Fibroblast of pulmonary artery (primary cell): ENCODE measurements at regions not wholly inside any gene's neighbourhood (a gene's known extent, or its start where the extent isn't known, plus 50 kb on each side); places are given as distances from the start of the nearest gene placed in this dataset.

Source experiments
- DNase-seq: peaks from one replicate; pipeline ENCODE4 v3.0.0-alpha.2; 2010; ENCODE audit warnings: low read depth
- H3K4me3 ChIP-seq: replicated peaks from 2 replicates; pipeline ENCODE4 v1.5.1; 2011; ENCODE audit warnings: low read depth, mild to moderate bottlenecking, control low read depth, low read length, moderate library complexity
- CTCF ChIP-seq: IDR thresholded peaks from 2 replicates; pipeline ENCODE4 v1.5.1; 2011; ENCODE audit warnings: mild to moderate bottlenecking, control low read depth, low read length, inconsistent platforms; ENCODE audit errors: missing control alignments

- TF ChIP-seq CTCF = no peak
- DNase-seq = no peak
- no peak overlapping the region for H3K4me3 ChIP-seq
Measured at GRCh38 chr3:74442068-74442467, 172.4 kb downstream of the CNTN3 start.

DNA sequence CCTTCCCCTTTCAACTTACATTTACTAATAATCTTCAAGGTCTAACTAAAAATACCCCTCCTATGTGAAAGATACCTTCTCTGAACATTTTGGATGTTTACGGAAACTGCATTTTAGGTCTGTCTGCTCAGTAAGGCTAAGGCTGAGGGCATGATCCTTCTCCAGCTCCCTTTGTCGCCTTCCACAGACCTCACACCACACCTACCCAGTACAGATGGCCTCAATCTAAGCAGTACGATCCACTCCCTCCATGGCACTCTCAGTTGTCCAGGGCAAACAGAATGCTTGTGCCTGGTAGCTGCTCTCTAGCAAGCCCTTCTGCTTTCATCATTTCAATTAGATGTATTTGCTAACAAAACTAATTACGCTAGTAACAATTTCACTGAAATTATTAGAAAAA is 178.3 kb downstream of the CNTN3 start:
- DNase-seq = no peak
- no peak for TF ChIP-seq CTCF
- no peak overlapping the region for H3K4me3 ChIP-seq

- TF ChIP-seq CTCF = no peak
- DNase-seq = peak; percentile 10
- H3K4me3 ChIP-seq = no peak overlapping the region
Measured at GRCh38 chr3:74435631-74436030, 178.8 kb downstream of the CNTN3 start.

GRCh38 chr3:74434406-74434805 is 180.1 kb downstream of the CNTN3 start:
- no peak for TF ChIP-seq CTCF
- no peak for DNase-seq
- H3K4me3 ChIP-seq = no peak overlapping the region

- peak; percentile 66 for DNase-seq
- no peak overlapping the region for H3K4me3 ChIP-seq
- no peak for TF ChIP-seq CTCF
Measured at GRCh38 chr3:74426571-74426970, 187.9 kb downstream of the CNTN3 start.

DNA sequence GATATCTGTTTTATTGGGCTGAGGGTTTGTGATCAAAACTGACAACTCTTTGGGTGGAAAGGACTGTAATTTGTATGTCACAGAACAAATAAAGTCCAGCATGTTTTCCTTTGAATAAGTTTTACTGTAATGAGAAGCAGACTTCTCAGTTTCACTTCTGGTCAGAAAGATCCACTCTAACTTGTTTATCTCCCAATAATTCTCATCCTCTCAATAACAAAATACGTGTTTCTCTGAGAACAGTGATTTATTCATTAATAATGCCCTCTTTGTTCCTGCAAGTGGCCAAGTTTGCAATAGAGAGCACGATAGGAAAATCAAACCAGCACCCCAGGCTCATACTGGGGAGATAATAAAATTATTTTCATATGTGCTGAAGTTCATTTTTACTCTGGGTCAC is 190.6 kb downstream of the CNTN3 start:
- no peak for TF ChIP-seq CTCF
- no peak for DNase-seq
- H3K4me3 ChIP-seq = no peak overlapping the region

DNA sequence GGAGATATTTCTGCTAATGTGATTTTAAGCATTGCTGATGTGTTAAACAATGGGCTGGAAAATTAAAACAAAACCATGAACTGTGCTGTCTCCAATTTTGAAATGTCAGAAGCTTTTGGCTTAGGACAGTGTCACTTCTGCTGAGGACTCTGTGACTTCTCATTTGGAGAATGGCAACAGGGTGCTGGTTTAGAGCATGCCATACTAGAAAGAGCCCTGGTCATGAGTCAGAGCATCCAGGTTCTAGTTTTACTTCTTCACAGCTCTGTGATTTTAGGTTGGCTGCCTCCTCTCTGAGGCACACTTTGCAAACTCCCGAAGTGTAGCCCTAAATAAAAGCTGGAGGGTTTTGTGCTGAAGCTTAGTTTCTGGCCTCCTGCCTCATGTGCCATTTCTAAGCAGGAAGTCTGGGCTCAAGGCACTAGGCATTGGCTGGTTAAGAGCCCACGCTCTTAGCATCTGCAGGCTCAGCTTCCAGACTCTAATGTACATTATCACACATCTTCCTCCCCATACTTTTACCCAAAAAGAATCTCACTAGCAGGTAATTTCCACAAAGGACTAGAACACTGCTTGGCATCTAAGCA is 193.8 kb downstream of the CNTN3 start:
- no peak overlapping the region for H3K4me3 ChIP-seq
- no peak for DNase-seq
- no peak for TF ChIP-seq CTCF
